BLaER1 (cell line): ENCODE measurements at regions not wholly inside any gene's neighbourhood (a gene's known extent, or its start where the extent isn't known, plus 50 kb on each side); places are given as distances from the start of the nearest gene placed in this dataset.
A peak's percentile ranks its signal among the peaks of the same experiment; 100 is the strongest.

Experiments
- H3K27ac ChIP-seq: shearing (Covaris generic); formaldehyde crosslinking; 2 replicates; pipeline ENCODE4 v1.8.1; 2022
- H3K27me3 ChIP-seq: shearing (Covaris generic); formaldehyde crosslinking; 2 replicates; pipeline ENCODE4 v1.8.1; 2022
- H3K36me3 ChIP-seq: shearing (Covaris generic); formaldehyde crosslinking; 2 replicates; pipeline ENCODE4 v1.8.1; 2022
- H3K4me1 ChIP-seq: shearing (Covaris generic); formaldehyde crosslinking; 2 replicates; pipeline ENCODE4 v1.8.1; 2022
- H3K4me2 ChIP-seq: shearing (Covaris generic); formaldehyde crosslinking; 2 replicates; pipeline ENCODE4 v1.8.1; 2022
- H3K4me3 ChIP-seq: shearing (Covaris generic); formaldehyde crosslinking; 2 replicates; pipeline ENCODE4 v1.8.1; 2022
- H3K9ac ChIP-seq: shearing (Covaris generic); formaldehyde crosslinking; 2 replicates; pipeline ENCODE4 v1.8.1; 2022
- H3K9me3 ChIP-seq: shearing (Covaris generic); formaldehyde crosslinking; 2 replicates; pipeline ENCODE4 v1.8.1; 2022
- H4K20me1 ChIP-seq: shearing (Covaris generic); formaldehyde crosslinking; 2 replicates; pipeline ENCODE4 v1.8.1; 2022
- Cebpa-rat ChIP-seq: shearing (Covaris generic); IDR thresholded peaks from 2 replicates; pipeline ENCODE4 v1.8.1; 2022

DNA sequence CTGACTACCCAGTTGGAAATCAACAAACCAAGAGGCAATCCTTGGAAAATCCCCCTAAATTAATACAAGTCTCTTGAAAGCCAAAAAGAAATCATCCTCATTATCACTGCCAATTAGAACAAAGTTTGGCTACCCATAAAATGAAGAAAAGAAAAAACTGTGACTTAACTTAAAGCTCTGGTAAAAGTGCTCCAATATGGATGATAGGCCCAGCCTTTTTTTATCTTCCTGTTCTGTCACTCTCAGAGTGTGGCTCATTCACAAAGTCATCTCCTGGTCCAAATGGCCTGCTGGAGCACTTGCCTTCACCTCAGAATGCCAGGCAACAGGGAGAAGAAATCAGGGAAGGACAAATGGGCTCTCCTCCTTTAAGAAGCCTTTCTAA lies 155.1 kb upstream of the GHITM start:
- H3K27me3 ChIP-seq: no peaks in the 10 kb centered on the region
- no peaks in the 10 kb centered on the region for H3K36me3 ChIP-seq
- no peak for TF ChIP-seq Cebpa-rat
- no peak overlapping the region for H3K4me2 ChIP-seq
- H4K20me1 ChIP-seq: no peaks in the 10 kb centered on the region
- no peak overlapping the region for H3K9ac ChIP-seq
- H3K4me1 ChIP-seq: peaks cover 6% of the 10 kb centered on the region; the same call in 1 of the 2 replicates
- H3K4me3 ChIP-seq: no peak overlapping the region
- H3K27ac ChIP-seq: no peak overlapping the region
- H3K9me3 ChIP-seq: no peaks in the 10 kb centered on the region

- no peak for TF ChIP-seq Cebpa-rat
- H3K27me3 ChIP-seq: no peaks in the 10 kb centered on the region
- H3K4me3 ChIP-seq: no peak overlapping the region
- no peaks in the 10 kb centered on the region for H3K9me3 ChIP-seq
- no peak overlapping the region for H3K9ac ChIP-seq
- no peak overlapping the region for H3K4me2 ChIP-seq
- H3K27ac ChIP-seq: no peak overlapping the region
- H4K20me1 ChIP-seq: no peaks in the 10 kb centered on the region
- peaks cover 17% of the 10 kb centered on the region for H3K4me1 ChIP-seq
- no peaks in the 10 kb centered on the region for H3K36me3 ChIP-seq
Measured at GRCh38 chr10:83986800-83987199, 152.5 kb upstream of the GHITM start.

DNA sequence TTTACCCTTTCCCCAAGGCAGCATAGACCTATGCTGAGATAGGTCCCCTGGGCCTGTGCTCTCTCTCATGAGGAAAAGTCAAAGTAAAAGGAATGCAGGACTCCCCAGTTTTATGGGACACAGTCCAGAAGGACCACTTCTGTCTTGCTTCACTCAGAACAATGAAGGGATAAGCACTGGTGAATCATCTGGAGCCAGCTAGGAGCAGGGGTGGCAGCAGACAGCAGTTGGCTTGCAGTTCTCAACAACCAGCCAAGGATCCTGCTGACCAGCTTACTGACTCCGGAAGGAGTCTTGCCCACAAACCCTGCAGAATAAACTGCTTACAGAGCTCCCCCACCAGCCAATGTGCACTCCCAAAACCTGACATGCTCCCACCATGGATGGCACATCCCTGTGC lies 152.1 kb upstream of the GHITM start:
- Histone ChIP-seq H3K4me2 (no peak overlapping the region), H3K4me3 (no peak overlapping the region), H3K4me1 (peaks cover 21% of the 10 kb centered on the region), H3K36me3 (no peaks in the 10 kb centered on the region), H3K27ac (no peak overlapping the region), H4K20me1 (no peaks in the 10 kb centered on the region), H3K27me3 (no peaks in the 10 kb centered on the region), H3K9ac (no peak overlapping the region), H3K9me3 (no peaks in the 10 kb centered on the region)
- no peak for TF ChIP-seq Cebpa-rat

DNA sequence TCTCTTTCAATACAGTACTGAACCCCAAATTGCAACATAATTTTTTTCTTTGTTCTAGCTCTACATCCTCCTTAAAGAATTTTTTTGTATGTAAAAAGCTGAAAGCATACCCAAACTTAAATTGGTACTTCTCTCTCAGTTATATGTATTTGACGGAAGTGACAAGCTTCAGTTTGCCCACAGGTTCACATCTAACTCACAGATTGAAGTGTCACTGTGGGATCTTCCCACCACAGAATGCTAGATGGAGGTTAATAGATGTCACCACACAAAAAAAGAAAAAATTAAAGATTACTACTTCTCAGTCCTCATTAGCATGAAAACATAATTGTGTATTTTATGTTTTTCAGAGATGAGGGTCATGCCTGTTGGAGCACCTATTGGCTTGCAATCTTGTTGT lies 150.9 kb upstream of the GHITM start:
- H3K9me3 ChIP-seq: no peaks in the 10 kb centered on the region
- no peak overlapping the region for H3K4me3 ChIP-seq
- H3K4me1 ChIP-seq: peaks cover 16% of the 10 kb centered on the region
- H3K4me2 ChIP-seq: no peak overlapping the region
- no peak for TF ChIP-seq Cebpa-rat
- no peaks in the 10 kb centered on the region for H4K20me1 ChIP-seq
- no peaks in the 10 kb centered on the region for H3K27me3 ChIP-seq
- H3K27ac ChIP-seq: no peak overlapping the region
- no peaks in the 10 kb centered on the region for H3K36me3 ChIP-seq
- H3K9ac ChIP-seq: no peak overlapping the region

DNA sequence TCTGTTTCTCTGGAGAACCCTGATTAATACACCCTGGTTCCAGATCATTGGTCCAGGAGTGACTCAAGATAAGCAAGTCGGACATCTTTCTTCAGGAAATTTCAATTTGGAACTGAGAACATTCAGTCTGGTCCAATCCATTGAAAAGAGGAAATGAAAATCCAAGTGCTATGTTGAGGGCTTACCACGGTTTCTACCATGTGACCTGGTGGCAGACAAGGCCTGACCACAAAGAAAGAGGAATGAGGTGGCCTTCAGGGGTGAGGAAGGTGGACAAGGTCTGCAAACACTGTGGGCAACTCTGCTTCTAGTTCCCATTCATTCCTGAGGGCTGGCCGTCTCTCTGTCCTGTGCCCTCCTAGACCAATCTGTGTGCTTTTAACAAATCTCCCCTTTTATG lies 149.2 kb upstream of the GHITM start:
- Histone ChIP-seq H3K36me3 (no peaks in the 10 kb centered on the region), H3K4me1 (peaks cover 16% of the 10 kb centered on the region), H4K20me1 (no peaks in the 10 kb centered on the region), H3K27me3 (no peaks in the 10 kb centered on the region), H3K27ac (no peak overlapping the region), H3K9ac (no peak overlapping the region), H3K4me3 (no peak overlapping the region), H3K4me2 (peak overlapping the region; percentile 27; the same call in 1 of the 2 replicates), H3K9me3 (no peaks in the 10 kb centered on the region)
- no peak for TF ChIP-seq Cebpa-rat

- no peak for TF ChIP-seq Cebpa-rat
- Histone ChIP-seq H3K9ac (no peak overlapping the region), H3K27ac (no peak overlapping the region), H4K20me1 (no peaks in the 10 kb centered on the region), H3K4me3 (no peak overlapping the region), H3K36me3 (no peaks in the 10 kb centered on the region), H3K4me1 (peaks cover 24% of the 10 kb centered on the region), H3K9me3 (no peaks in the 10 kb centered on the region), H3K27me3 (no peaks in the 10 kb centered on the region), H3K4me2 (peak overlapping the region; percentile 4; the same call in 1 of the 2 replicates)
Measured at GRCh38 chr10:83991986-83992753, 147.1 kb upstream of the GHITM start.

DNA sequence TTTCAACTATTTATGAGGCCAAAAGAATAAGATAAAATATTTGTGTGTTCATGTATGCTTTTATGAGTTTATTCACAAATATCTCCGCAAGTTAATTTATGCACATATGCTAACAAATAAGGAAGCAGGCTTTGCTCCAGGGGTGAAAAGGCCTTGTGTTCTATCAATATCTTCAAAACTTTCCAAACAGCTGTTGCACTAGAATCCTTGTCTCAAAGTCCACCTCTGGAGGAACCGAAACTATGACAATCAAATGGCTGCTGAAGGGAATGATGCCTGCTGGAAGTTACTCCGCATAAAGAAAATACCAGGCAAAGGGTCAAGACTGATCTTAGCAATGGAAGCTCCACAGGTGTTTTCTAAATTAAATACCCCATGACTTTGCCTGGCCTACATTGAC lies 145.0 kb upstream of the GHITM start:
- Histone ChIP-seq H3K36me3 (no peaks in the 10 kb centered on the region), H3K4me1 (peaks cover 24% of the 10 kb centered on the region), H4K20me1 (no peaks in the 10 kb centered on the region), H3K27me3 (no peaks in the 10 kb centered on the region), H3K9ac (no peak overlapping the region), H3K27ac (no peak overlapping the region), H3K4me3 (no peak overlapping the region), H3K4me2 (no peak overlapping the region), H3K9me3 (no peaks in the 10 kb centered on the region)
- no peak for TF ChIP-seq Cebpa-rat

DNA sequence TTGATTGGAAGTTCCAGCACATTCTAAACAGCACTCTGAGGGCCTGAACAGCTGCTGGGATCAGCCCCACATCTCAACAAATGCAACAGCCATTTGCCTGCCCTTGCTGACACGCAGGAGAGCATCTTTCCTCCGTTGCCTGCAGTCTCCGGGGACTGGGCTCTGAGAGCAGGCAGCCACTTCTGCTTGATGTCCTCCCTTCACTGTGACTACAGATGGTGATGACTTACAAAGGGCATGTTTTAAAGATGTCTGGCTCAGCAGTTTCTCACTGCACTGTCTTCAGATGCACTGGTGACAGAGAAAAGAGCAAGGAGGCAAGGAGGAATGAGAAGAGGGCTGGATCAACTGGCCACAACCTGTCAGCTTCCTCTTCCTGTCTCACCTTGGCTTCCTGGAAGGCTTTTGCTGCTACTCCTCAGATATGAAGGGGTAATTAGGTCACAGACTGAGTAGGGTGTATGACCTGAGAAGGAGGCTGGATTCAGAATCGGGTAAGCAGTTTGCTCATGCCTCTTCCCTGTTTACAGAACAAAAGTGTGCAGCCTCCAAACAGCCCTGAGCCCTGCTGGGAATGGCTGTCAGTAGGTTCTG lies 143.5 kb upstream of the GHITM start:
- H3K4me1 ChIP-seq: peaks cover 14% of the 10 kb centered on the region
- TF ChIP-seq Cebpa-rat: no peak
- no peaks in the 10 kb centered on the region for H3K9me3 ChIP-seq
- H3K9ac ChIP-seq: no peak overlapping the region
- no peaks in the 10 kb centered on the region for H3K27me3 ChIP-seq
- no peak overlapping the region for H3K4me3 ChIP-seq
- no peak overlapping the region for H3K27ac ChIP-seq
- no peaks in the 10 kb centered on the region for H3K36me3 ChIP-seq
- no peaks in the 10 kb centered on the region for H4K20me1 ChIP-seq
- no peak overlapping the region for H3K4me2 ChIP-seq

DNA sequence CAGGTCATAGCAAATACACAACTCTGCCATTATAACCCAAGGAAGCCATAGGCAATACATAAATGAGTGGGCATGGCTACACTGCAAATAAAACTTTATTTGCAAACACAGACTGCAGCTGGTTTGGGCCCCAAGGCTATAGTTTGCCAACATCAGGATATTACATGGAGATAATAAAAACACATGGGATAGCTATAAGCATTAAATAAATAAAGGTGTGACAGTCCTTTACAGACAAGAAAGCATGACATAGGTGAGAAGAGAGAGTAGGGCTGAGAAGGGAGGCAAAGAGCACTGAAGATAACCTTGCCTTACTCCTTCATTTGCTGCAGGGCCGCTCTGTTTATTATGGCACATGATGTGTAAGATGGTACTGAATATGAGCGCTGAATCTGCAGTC lies 135.1 kb upstream of the GHITM start:
- H3K27ac ChIP-seq: no peak overlapping the region
- no peaks in the 10 kb centered on the region for H3K9me3 ChIP-seq
- H3K4me2 ChIP-seq: no peak overlapping the region
- no peak for TF ChIP-seq Cebpa-rat
- no peak overlapping the region for H3K4me3 ChIP-seq
- no peaks in the 10 kb centered on the region for H3K4me1 ChIP-seq
- no peaks in the 10 kb centered on the region for H3K36me3 ChIP-seq
- H3K27me3 ChIP-seq: no peaks in the 10 kb centered on the region
- no peaks in the 10 kb centered on the region for H4K20me1 ChIP-seq
- no peak overlapping the region for H3K9ac ChIP-seq

- Histone ChIP-seq H3K9ac (no peak overlapping the region), H3K27ac (no peak overlapping the region), H4K20me1 (no peaks in the 10 kb centered on the region), H3K4me1 (no peaks in the 10 kb centered on the region), H3K36me3 (no peaks in the 10 kb centered on the region), H3K4me3 (no peak overlapping the region), H3K27me3 (no peaks in the 10 kb centered on the region), H3K9me3 (peaks cover 8% of the 10 kb centered on the region; the same call in 1 of the 2 replicates), H3K4me2 (no peak overlapping the region)
- no peak for TF ChIP-seq Cebpa-rat
Measured at GRCh38 chr10:84005403-84005802, 133.9 kb upstream of the GHITM start.
